Ureter (tissue), 1 donor: ENCODE measurements at regions not wholly inside any gene's neighbourhood (a gene's known extent, or its start where the extent isn't known, plus 50 kb on each side); places are given as distances from the start of the nearest gene placed in this dataset.

ENCODE experiments used
- DNase-seq: peaks from one replicate; pipeline ENCODE4 v3.0.0-alpha.2; 2020; ENCODE audit warnings: low spot score
- donor health status: DM: yes; HTN: yes; CAD: no.

DNA sequence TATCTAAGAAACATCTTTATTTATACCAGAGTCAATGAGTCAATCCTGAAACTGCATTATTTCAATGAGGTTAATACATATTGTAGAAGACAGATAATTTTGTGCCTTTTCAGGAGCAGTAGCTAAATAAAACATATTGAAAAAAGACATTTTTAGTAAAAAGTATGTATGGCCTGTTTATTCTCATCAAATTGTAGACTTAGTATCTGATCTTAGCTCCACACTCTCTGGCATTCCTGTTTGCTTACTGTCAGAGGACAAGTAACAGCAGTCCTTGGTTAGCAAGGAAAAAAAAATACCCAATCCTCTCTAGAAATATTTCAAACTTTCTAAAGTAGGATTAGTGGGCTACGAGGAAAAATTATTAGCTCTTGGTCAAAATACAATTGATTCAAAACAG, 50.5 kb upstream of the GUCY1A1 start:
- DNase-seq = no peak

DNA sequence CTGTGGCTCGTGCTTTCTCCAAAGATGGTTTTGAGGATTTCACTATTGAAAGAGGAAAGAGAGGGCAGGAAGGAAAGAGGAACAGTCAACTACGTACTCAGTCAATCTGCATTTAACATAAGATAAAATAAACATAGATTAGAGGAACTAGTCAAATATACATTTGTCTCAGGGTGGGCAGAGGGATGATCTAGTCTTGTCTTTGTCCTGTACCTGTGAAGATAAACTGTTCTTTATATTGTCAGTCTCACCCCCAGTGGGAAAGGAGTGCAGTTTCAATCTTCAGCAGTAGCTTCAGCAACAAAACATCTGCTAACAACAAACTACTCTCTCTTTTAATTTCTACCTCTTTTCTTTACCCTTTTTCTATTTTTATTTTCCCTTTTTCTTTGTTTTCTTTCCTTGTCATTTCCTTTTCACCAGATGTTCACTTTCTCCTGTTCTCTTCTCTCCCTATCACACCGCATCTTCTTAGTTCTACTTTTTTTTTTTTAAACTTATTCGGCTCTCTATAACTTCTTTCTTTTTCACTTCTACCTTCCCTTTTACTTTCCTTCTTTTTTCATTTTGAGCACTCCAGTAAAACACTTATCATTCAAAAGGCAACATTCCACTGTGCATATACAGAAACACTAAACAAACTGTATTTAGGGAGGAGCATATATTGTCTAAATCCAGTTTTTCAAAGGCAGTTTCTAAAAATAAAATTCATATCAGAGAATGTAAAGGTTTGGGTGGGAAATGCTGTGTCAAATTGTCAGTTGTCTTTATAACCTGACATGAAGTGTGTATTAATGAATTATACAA, 51.4 kb upstream of the GUCY1A1 start:
- DNase-seq = no peak

DNA sequence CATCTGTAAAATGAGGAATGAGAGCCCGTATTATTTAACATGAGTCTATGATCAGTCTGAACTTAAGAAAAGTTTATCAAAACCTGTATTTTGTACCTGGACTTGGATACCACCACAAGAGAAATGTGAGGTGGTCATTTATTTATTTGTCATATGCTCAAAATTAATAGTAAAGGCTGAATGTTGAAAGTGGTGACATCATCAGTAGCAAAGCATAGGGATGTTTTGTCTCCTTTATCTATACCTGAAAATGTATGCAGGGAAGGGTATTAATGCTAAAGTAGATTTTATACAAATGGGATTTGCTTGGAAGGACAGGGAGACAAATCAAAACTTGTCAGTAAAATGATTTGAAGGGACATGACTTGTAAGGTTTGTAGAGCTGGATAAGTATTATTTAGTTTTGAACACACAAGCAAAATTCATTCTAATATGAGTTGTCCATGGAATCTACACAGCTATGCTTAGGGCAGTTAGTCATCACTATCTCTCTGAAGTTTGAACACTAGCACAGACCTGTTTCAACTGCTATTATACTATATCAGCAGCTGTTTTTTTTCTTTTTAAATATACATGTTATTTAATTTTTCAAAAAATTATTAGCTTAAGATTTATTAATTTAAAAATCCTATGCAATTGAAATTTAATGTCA, 52.4 kb upstream of the GUCY1A1 start:
- DNase-seq = no peak

DNA sequence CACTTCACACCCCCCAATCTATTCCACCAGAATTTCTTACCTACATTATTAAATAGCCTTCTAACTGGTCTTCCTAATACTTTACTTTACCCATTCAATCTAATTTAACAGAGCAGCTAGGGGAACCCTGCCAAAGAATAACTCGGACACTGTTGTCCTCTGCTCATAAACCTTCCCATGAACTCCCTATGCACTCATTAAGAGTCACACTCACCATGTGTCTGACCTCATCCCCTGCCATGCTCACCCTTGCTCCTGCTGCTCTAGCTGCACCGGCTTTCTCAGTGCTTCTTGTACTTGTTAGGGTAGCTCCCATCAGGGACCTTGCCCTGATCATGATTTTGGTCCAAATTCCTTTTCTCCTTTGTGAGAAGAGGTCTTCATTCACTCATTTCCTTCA, 54.6 kb upstream of the GUCY1A1 start:
- DNase-seq = no peak

DNA sequence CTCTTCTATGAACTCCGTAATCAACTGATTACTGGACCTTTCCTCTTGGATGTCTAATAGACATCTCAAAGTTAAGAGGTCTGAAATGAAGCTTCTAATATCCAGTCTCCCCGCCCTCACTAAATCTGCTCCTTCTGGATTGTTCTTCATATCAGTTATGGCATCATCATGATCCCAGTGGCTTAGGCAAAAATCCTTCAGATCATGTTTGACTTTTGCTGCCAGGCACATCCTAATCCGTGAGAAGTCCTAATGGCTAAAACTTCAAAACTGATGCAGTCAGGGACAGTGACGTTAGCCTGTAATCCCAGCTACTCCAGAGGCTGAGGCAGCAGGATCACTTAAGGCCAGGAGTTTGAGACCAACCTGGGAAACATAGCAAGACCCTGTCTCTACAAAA, 55.1 kb upstream of the GUCY1A1 start:
- DNase-seq = no peak

DNA sequence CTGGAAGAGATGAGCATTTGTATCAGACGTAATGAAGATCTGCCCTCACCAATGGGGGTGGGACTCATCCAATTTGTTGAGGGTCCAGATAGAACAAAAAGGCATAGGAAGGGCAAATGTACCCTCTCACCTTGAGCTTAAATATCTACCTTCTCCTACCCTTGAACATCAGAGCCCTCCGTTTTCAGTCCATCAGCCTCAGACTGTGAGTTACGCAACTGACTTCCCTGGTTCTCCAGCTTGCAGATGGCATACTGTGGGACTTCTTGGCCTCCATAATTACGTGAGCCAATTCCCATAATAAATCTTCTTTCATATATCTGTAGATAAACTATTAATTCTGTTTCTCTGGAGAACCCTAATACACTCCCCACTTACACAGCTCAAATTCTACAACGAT, 56.5 kb upstream of the GUCY1A1 start:
- no peak for DNase-seq

DNA sequence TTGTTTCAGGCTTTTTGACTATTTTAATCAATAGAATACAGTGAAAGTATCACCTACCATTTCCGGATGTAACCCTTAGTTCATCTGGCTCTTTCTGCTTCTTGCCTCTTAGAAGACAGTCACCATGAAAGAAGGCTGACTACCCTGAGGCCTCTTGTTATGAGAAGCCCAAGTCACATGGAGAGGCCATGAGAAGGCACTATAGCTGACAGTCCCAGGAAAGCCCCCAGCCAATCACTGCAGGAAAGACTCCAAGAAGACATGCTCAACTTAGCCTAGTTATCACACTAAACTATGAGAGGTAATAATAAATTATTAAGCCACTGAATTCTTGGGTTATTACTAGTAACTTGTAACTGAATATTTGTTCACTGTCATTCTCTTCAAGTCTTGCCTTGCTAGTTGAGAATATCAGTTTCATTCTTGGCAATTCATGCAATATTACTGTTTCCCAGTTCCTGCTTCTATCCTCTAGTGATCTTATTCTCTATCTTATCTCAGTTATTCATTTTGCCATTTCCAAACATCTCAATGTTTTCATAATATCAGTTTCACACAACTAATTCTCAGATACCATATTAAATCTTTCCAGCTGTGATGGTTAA, 57.1 kb upstream of the GUCY1A1 start:
- DNase-seq = no peak

DNA sequence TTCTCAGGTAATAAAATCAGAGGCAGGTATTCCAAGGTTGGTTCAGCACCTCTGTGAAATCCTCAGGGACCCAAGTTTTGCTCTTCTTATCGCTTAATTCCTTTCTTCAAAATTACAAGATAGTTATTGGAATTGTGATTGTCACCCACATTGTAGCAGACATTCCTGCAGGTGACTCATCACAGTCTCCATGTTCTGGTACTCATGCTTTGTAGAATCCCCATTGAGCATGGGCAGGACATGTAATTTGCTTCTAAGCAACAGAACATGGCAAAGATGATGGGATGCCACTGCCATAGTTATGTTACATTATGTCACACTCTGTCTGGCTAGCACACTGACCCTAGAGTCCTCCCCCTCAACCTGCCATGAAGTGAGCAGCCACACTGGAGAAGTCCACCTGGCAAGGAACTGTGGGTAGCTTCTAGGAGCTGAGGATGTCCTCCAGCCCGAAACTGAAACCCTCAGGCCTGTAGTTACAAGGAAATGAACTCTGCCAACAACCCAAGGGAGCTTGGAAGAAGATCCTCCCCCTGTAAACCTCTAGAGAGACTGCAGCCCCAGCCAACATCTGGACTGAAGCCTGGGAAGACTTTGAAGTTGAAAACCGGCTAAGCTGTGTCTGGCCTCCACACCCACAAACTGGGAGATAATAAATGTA, 58.3 kb upstream of the GUCY1A1 start:
- DNase-seq = no peak

DNA sequence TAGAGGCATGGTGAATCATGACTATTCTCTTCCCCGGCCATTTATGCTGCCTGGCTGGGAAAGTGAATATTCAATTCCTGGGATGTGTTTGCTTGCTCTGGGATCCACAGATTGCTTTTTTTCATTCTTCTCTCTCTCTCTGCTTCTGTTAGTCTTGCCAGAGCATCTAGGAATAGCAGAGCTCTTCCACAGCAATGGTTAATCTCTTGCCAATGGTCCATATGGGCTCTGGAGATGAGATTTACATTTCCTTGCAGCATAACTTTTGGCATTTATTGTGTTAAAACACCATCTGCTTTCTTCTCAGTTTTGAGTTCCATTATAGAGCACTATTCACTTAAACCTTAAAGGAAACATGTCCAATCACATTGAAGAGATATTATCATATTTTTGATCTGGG, 59.2 kb upstream of the GUCY1A1 start:
- no peak for DNase-seq

DNA sequence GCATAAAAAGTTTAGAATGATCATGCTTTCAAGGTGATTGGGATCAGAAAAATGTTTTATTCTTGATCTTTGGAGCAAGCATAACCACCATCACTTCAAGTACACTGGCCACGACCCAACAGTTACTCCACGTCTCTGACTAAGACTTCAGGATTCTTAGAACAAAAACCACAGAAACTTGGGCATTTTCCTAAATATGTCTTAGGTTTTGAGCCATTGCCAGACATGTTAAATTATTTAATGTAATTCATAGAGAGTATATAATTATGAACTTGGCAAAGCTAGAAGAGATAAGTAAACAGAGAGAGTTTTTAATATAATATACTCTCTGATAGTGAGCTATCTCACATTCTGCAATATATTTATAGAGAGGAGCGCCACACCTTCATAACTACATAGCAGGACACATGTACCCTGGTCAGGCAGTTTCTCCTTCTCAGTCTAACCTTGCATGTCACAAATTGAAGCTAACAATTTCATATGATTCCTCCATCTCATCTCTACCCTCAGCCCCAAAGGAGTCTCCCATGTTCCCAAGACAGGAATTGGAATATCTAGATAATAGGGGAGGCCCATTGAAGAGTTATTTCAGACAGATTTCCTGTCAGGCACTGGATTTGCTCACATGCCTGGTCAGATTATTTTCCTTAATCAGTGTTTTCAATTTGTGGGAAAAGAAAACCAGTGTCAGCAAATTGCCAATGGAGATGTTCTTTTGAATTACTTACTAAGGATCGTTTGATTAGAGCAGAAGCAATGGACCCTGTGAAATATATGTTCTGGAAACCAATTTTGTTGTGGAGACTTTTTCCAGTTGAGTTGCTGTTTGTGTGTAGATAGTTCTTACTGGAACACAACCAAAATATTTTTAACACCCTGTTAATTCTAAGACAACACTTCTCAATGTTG, 61.7 kb upstream of the GUCY1A1 start:
- DNase-seq = no peak

DNA sequence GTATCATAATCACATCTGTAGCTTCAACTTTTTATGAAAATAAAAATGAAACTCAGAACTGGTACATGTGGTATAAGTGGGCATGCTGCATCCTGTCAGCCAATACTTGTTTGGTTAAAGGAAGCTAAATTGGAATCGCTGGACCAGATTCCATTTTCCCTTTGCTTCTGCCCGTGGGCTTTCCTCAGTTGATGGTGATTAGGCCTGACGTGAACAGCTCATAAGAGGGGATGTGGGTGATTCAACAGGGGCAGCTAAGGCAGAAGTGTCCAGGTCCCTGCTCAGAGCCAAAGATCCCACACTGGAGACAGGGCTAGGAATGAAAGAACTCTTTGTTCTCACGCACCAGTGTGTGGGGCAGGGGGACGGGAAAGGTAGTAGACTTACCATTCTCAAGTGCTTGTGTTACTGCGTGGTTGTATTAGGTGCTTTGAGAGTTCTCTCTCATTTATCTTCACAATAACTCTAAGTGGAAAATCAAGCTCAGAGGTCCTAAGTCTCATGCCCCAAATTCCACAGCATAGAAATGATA, 63.2 kb upstream of the GUCY1A1 start:
- DNase-seq = no peak

DNA sequence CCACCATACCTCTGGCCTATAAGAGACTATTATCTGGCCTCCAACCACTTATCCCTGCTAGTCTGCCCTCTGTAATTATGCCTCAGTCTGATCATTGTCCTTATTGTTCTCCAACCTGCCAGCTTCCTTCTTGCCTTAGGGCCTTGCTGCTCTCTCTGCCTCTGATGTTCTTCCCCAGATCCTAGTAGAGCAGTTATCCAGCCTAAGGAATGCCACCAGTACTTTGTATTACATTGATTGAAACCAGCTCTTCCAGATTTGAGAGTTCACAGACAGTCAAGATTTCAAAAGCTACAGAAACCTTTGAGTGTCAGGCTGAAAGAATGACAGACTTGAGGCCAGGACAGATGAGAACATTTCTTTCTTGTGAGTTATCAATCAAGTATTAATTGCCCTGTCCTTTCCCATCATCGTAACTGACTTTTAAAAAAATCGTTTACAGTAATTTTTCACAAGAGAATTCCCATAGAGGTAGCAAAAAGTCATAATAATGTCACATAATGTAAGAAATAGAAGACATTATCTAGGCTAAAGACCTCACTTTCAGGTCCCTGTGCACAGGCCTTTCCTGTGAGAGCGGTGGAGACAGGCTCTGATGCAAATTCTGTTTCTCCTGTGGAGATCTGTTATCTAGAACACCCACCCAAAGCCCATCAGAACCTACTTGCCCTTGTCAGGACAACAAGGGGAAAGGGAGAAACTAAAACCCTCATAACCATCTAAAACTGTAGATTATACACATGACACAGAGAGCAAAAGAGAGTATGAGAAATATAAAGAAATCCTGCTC, 64.1 kb upstream of the GUCY1A1 start:
- no peak for DNase-seq

DNA sequence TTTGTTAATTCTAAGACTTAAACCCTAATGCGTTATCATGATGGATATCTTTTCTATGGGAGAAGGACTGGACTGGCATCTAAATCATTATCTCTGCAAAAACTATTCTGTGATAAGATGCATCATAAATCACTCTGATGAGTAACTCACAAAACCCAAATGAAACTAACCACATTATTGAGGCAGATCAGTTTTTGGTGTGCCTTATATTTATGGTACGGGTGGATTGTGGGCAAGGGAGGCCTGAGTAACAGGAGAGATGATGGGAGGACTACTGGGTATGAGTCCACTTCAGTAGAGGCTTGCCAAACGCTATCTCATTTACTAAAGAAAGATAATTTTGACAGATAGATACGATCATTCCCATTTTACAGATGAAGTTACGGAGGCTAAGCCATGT, 66.4 kb upstream of the GUCY1A1 start:
- DNase-seq = no peak

DNA sequence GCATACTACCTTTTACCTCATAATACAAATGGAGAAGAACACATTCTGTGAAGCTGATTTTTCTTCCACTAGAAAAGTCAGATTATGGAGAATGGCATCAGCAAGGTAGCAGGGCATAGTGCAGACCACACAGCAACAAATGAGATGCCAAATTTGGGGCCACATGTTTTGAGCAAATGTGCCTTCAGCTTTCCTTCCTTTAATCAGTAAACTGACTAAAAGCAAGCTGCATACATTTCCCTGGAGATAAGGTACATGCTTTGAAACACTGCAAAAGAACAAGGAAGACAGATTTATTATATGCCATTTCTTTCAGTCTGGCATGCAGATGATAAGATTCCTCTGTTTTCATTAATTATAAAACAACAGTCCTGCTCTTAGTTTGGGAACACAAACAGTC, 67.1 kb upstream of the GUCY1A1 start:
- DNase-seq = no peak

DNA sequence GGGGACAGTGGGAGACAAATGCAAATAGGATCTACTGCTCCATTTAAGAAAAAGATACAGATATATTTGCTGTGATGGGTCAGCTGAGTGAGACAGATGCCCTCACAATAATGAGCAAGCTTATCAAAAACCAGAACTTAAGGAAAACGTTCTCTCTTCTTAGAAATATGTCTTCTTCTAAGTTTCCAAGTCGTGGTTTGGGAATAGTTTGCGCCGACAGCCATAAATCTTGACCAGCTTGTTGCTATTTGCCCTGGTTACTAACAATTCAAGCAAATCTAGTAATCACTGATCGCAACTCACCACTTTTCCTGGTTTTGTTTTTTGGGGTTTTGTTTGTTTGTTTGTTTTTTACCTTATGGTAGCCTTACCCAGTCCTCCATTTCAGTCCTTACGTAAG, 67.6 kb upstream of the GUCY1A1 start:
- no peak for DNase-seq

DNA sequence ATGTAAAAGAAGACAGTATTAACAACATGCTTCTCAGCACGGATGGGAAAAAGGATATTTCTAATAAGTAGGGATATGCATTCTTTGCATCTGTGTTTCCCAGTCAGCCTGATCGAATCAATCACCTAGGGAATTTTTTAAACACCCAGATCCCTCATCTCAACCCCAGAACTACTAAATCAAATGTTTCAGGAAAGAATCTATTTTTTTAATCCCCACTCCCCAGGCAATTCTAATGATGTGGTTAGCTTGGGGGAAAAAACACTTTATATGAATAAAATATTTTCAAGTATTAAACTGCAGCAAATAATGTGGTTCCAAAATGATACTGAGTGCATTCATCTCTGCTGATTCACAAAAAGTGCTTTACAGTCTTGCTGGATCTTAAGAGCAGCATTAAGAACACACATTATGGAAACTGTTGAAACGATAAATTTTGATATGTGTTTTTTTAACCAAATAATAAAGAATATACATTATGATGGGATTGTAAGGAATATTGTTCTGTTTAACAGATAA, 68.7 kb upstream of the GUCY1A1 start:
- no peak for DNase-seq

DNA sequence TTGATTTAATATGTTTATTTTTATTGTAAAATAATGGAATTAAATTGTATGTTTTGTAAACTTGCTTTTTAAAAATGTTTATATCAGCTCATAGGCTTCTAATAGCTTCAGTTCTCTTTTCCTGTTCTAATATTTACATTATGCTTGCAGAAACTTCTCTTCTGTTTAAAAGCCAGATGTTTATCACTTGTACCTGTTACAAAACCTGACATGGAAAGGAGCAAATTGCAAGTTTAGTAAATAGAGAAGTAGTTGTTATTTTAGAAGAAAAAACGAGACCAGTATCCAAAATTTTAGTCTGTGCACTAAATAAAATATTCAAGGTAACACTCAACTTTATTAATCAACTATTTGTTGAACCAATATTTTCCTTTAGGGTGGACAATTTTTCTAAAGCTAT, 69.4 kb upstream of the GUCY1A1 start:
- no peak for DNase-seq

DNA sequence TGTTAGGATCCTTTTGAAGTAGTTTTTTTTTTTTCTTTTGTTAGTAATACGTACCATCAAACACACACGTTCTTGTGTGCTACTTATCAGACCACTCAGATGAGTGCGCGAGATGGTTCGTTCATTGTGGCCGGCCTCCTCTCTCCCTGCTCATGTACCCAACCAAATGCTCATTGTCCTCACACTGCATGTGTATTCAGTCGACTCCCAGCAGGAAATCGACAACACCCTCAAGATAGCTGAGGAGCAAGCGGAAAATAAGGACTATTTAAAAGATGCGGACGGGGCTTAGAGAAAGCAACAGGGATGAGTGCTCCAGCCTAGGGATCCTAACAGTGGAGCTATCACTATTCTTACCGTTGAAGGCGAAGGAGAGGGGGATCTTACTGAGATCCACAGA, 72.9 kb upstream of the GUCY1A1 start:
- DNase-seq = no peak

DNA sequence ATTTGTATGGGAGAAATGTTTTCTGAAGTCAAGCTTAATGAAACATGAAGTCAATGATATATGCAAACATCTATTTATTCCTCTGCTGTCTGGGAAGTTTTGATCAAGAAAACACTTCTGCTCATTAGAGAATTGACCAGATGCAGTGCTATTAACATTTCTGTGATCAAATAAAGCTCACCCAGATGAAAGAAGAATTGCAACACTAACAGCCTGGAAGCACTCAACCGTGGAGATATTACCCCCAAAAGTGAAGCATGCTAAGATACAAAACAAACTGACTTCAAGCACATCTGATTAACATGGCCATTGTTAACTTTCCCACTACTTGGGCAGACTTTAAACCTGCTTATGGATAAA, 73.7 kb upstream of the GUCY1A1 start:
- DNase-seq = no peak

DNA sequence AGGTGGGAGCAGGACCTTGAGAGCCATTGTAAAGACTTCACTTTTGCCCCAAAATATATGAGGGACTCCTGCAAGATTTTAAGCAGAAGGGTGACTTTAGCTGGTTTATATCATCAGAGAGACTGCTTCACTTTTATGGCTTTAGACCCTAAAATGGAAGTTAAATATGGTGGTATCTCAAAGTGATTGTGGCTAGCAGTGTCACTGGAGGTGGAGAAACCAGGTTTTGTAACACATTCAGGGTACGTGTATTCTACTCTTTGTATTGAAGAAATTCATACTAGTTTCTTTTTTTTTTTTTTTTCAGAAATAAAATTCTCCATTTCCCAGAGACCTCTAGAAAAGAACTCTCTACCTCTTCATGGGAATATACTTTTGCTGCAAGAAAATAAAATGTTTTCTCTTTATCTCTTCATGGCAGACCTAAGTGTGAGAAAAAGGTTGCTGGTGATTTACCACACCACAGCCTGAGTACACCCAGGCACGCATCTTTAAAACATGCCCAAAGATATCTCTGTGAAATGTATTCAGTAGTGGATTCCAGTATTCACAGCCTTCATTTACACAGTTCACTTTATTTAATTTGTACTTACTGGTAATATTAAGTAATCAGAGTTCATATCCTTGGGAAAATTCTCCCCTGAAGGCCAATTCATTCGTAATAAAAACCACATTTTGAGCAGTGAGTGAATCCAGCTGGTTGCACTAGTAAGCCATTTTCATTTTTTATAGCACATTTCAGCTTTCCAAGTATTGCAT, 74.3 kb upstream of the GUCY1A1 start:
- no peak for DNase-seq
